Suprapubic skin (tissue), 3 donors: ENCODE measurements at regions not wholly inside any gene's neighbourhood (a gene's known extent, or its start where the extent isn't known, plus 50 kb on each side); places are given as distances from the start of the nearest gene placed in this dataset.

ENCODE experiments used
- CTCF ChIP-seq, 2 donors: fragments of 200-600 bp in 1 of 2; fragments of 450-650 bp in 1 of 2; sonication (generic) in 1 of 2; IDR thresholded peaks; one replicate each; pipeline ENCODE4 v1.5.1; 2016 to 2019; ENCODE audit warnings: antibody characterized with exemption in 2 of 2, mild to moderate bottlenecking in 1 of 2, moderate library complexity in 1 of 2
- POLR2A ChIP-seq, 2 donors: fragments of 450-650 bp; IDR thresholded peaks; one replicate each; pipeline ENCODE4 v1.6.1; 2017; ENCODE audit warnings: antibody characterized with exemption in 2 of 2, mild to moderate bottlenecking in 2 of 2, moderate library complexity in 2 of 2

GRCh38 chr1:80392529-80392928 is 1386.0 kb upstream of the ADGRL4 start:
- TF ChIP-seq CTCF (IDR thresholded peaks at IDR 0.05): no peak
- TF ChIP-seq POLR2A (IDR thresholded peaks at IDR 0.05): no peak
